GM18909 (cell line): ENCODE measurements at regions not wholly inside any gene's neighbourhood (a gene's known extent, or its start where the extent isn't known, plus 50 kb on each side); places are given as distances from the start of the nearest gene placed in this dataset.

Experiments used
- ATAC-seq: cut with Tn5 transposase; IDR thresholded peaks from one replicate; pipeline ENCODE4 v1.9.1; 2021; ENCODE audit warnings: mild to moderate bottlenecking; ENCODE audit not compliant: unreplicated experiment, poor library complexity

DNA sequence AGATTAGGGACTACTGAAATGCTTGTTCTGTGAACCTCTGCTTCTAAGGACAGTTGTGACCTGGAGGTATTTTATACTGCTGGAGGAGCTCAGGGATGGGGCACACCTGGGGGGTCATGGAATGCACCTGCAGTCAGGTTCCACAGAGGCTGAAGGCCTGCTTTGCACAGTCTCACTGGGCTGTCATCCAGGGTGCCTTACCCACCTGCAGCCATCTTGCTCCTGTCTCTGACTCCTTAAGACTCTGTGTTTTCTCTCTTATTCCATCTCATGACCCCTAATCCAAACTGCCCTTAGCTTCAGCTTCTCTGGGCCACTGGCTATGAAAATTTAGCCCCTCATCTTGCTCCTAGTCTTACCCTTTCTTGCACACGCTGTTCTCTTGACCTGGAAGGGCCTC, 127.0 kb upstream of the SNX19 start:
- ATAC-seq, result no peak

DNA sequence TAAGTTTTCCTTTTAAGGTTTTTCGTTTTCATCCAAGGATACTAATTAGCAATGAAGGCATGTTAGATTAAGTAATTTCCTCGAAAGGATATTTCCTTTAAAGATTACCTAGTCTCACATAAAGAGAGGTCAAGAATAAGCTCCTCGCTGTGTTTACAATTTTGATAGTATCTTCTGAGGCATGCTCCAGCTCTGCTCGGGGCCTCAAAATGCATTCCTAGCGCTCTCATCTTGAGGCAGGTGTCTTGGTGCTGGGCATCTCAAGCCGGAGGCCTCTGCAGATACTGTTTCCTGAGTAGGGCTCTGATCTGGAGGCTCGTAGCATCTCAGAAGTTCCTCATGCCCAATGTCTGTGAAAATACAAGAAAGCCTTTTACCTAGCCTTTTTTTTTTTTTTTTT, 128.6 kb upstream of the SNX19 start:
- ATAC-seq, result no peak

DNA sequence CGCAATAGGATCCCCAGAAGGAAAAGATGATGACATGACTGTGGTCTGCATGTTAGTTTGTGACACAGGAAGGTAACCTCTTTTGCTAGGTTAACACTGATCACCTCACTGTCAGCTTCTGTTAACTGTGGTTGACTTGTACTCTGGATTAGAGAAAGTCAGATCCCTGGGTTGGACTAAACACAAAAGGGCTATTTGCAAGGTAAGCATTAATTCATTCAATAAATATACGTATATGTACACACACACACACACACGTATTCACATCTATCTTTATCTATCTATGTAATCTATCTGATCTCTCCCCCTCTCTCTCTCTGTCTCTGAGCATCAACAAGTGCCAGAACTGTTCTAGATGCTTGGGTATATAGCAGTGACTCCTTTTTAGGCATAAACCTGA, 136.1 kb upstream of the SNX19 start:
- no peak for ATAC-seq

DNA sequence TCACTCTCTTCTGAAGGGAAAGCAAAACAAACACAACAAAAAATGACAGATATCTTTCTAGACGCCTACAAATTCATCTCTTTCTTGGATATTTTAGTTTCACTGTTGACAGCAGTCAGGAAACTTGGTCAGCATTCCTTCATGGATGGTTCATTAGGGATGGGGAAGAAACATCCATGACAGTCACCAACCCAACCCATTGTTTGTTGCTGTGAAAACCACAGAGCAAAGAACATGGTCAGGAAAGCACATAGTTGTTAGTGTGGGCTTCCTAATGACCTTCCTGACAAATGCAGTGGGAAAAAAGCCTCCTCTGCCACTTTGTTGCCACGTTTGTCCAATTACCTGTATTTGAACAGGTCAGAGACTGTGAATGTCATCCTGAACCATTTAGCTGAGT, 139.8 kb upstream of the SNX19 start:
- no peak for ATAC-seq

DNA sequence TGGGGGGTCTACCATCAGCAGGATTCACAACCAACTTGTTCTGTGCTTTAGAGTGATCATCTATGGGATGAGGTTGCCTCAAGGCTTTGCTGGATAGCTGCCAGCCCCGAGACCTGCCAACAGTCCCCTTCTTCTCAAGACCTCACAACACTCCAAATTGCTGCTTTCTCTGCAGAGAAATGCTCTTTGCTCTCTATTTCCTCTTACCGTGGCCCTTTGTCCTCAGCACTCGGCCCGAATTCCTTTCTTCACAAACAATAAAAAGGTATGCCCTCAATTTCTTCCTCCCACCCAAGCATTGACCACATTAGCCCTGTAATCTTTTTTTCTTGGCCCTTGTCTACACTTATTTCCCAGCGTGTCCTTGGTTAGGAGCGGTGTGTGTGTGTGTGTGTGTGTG, 147.4 kb upstream of the SNX19 start:
- no peak for ATAC-seq

DNA sequence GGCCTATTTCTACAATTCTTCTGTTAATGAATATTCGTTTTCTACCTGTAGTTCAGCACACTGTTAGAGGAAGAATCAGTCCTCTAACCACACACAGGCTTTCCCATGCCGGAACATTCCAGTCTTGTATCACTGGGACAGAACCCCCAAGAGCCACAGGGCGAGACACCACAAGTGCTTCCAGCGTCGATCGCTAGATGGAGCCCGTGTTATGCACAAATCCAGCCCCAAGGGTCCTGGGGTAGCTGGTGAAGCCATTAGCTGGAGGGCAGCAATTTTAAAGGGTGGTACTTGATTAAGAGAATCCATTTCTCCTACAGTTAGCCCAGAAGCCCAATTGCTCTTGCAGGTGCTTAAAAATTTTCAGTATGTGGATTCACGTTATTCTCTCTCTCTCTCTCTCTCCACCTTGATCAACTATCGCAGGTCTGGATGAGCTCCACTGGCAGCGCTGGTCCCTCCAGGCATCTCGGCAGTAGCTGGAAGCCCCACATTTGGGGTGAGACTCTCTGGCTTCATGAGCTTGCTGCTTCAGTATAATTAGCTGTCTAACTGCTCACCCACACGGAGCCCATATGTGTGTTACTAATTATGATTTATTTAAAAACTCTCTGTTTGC, 148.2 kb upstream of the SNX19 start:
- peak; percentile 78 for ATAC-seq

DNA sequence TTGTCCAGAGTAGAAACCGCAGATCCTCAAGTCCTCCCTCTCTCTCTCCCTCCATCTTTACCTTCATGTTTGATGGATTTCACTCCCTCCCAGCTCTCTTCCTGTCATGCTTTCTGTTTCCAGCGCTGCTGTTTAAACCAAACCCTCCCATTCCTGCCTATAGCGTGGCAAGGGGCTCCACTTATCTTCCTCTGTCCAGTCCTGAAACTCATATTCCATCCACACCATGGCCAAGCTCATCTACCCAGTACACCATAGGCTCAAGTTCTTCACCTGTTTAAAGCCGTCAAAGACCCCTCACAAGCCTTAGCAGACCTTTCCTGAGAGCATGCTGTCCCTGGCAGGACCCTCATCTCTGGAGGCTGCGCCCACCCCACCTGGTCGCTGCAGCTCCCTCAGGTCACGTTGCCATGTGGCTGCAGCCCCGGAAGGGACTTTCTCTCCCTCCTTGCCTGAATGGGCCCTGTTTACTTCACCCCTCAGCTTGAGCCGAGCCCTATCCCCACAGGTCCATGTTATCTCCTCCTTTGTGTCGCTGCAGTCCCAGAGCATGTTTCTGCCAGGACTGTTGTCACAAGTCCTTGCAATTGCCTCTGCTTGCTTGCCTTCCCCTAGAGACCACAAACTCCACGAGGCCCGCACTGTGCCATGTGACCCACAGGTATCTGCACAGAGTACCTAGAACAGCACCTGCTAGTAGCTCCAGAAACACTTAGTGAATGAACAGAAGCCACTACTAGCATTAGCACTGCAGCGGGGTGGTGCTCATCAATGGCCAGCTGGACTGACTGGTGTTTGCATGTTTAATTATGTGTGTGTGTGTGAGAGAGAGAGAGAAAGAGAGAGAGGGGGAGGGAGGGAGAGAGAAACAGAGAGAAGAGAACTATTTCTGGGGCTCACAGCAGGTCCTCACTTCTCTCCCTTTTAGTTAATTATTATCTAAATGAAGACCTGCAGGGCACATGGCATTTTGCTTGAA, 149.4 kb upstream of the SNX19 start:
- ATAC-seq, result no peak

DNA sequence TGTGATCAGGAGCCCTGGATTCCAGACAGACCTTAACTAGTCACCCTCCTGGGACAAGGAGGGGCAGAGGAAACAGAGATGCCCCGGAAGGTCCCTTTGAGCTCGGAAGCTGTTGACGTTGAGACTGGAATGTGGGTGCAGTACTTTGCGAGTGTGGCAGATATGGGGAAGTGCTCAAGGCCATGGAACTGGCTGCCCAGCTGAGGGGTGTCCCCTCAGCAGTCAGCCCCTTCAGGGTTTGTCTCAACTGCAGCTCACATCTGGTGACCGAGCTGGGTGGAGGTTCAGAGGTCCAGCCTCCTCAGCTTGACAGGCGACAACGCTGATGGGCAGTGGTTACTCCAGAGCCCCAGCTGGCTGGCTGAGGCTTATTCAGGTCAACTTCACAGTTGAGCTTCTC, 150.3 kb upstream of the SNX19 start:
- ATAC-seq, result no peak

DNA sequence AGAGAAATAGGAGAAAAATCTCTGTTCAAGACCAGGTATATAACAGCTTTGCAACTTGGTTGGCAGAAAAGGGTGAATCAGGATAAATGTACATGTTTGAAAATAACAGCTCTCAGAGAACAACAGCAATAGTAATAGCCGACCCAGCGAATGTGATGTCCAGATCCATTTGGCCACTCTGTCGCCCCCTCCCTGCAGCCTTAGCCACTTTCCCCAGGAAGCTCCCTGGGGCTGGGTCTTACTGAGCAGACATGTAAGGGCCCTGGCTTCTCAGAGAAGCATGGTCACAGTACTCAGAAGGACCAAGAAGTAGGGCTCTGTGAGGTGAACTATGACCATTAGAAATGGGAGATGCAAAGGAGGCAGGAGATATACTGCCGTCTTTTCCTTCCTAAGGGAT, 154.1 kb upstream of the SNX19 start:
- ATAC-seq, result no peak

DNA sequence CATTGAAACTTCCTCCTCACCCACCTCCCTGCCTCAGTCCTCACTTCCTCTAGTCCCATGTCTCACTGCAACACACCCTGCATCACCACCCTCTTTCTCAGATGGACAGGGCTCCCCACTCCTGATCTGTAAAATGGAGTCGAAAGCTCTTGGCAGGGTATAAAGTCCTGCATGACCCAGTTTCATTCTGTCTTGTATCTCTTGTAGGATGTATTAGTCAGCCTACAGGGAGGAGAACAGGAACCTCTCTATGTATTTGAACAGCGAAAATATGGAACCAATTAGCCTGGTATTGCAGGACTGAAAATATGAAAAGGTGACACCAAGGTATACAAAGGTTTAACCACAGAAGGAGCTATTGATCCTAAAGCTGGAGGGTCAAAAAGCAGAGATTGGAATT, 156.9 kb upstream of the SNX19 start:
- no peak for ATAC-seq

DNA sequence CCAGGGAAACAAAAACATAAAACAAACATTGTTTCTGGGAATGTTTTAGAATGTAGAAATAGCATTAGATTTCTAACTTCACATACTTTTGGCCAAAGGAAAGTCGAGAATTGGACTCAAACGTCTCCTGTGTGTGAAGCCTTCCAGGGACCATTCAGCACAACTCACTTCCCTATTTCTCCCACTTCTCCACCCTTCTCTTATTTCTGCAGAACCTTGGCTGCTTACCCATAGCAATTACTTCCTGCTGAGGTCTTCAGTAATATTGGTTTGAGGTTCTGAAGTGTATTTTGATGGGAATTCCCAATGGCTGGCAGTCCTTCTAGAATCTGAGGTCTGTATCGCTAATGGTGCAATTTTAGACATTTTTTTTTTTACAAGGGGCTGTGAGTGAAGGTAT, 158.3 kb upstream of the SNX19 start:
- no peak for ATAC-seq

DNA sequence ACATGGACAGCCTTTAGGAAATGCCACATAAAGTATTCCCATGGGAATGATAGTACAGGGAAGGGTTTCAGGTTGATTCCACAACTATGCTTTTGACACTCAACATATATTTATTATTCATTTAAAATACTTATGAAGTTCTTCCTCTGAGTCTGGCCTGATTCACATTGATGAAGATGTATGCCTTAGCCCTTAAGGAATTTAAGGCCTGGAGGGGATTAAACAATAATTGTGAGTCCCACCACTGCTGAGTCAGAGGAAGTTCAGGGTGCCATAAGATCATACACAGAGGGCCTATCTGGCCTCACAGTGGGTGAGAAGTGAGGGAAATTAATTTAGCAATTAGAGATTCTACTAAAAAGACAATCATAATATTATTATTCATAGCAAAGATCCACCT, 161.1 kb upstream of the SNX19 start:
- ATAC-seq, result no peak

DNA sequence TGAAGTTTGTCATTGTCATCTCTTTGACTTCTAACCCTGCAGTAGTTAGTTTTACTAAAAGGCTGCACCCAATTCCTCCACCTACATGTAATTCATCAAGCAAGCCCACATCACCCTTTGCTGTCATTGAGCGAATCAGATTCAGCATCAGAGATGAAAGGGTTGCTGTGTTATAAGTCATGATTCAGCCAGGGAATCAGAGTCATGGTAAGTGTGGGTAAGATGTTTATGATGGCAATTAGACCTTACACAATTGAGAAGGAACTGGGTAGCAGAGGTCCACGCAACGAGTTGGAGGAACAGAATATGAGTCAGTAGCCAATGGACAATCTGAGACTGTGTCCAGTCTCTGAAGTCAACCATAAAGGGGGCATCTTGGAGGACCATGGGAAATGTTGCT, 162.8 kb upstream of the SNX19 start:
- ATAC-seq, result no peak

DNA sequence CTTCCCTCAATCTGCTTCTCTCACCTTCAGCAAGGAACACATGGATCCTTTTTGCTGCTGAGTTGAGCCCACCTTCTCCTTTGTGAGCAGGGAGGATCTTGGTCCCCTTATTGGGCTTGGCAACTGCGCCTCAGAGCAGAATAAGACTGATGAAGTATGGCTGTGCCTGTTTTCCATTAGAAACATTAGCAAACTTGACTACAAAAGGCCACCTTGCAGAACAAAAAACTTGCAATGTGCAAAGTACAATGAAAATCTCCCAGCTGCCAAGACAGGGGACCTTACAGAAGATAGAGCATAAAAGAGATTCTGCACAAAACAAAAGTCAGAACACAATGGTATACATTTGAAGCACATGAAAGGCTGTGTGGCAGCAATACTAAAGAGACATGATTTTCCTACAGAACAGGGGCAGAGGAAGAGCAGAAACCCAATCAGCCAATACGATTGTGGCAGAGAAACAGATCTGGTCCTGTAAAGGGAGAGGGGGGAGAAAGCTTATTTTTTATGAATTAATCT, 173.5 kb upstream of the SNX19 start:
- ATAC-seq, result no peak

DNA sequence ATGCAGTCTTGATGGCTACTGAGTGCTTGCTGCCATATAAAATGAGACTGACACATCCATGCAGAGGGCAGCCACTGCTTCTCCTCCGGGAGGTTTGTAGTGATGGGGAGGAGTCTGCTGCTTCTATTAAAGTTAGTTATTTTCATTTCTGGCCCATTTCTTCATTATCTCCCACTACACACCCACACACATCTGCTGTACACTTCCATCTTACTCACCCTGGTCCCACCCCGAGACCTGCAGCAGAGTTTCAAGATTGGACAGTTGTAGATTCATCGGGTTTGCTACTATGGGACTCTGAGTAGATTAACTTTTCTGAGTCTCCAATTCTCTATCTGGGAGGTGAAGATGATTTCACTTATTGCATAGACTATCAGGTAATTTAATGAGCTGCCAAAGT, 176.2 kb upstream of the SNX19 start:
- no peak for ATAC-seq

DNA sequence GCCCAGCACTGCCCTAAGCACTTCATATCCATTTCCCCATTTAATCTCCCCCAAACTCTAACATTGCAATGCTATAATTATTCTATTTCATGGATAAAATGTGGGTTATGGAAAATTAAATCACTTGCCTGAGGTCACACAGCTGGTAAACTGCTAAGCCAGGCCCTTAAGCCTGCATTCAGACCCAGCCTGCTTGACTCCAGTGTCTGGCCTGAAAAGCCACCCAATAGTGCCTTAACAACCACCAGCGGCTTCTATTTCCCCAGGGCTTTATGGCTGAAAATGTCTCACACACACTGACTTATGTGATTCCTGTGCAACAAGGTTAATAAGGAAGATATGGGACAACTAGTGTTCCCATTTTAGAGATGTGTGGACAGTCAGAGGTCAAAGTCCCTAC, 178.5 kb upstream of the SNX19 start:
- no peak for ATAC-seq

DNA sequence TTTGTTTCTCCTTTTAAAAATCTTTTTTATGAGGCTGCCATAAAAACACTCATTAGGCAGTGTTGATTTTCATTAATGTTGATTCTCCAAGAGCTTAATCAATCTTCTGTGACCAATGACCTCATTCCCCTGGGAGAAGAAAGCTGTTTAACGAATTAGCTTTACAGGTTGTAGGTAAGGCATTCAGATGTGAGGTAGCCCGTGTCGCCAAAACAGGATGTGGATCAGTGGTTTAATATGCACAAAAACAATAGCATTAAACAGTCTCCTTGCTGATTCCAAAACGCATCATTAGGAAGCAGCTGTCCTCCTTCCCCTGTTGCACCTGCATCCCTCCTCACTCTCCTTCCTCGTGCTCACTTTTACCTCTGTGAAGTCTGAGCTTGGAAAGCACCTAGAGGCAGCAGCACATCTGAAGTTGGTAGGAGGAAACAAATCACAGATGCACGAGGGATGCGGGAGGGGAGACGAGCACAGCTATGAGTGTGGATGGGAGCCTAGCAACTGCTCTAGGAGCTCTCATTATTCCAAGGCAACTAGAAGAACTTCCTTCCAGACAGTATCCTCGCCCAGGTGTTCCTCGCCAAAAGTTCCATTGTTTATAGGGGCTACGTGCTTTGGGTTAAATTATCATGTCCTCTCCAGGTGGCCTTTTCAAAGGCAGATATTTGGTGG, 179.4 kb upstream of the SNX19 start:
- ATAC-seq, result no peak

DNA sequence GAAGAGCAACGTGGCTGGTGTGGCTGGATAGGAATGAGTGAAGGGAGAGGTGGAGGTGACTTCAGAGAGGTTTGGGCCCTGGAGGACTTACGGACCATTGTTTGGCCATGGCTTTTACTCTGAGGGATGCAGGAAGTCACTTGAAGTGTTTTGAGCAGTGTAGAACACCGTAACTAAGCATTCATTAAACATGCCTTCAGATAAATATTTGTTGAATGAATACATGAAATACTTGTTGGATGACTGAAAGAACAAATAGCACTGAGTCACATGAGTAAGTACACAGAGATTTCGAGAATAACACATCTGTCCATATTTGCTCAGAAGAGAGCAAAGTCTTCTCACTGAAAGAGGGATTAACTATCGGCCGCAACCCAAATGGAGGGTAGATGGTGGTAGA, 182.7 kb upstream of the SNX19 start:
- ATAC-seq, result no peak

DNA sequence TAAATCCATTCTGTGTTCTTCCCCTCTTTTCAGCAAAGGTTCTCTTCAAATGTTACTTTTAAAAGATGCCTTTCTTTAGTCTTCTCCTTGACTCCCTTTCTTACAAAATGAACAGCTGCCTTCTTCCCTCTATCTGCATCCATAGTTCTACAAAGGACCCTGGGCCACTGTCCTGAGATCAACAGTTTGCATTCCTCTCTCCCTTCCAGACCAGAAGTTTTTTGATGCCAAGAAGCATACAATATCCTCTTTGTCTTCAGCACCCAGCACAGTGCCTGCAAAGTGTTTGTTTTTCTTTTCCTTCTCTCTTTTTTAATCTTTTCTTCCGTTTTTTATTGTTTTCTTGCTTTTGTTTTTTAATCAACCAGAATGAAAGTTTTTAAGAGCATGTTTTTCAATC, 183.5 kb upstream of the SNX19 start:
- no peak for ATAC-seq

DNA sequence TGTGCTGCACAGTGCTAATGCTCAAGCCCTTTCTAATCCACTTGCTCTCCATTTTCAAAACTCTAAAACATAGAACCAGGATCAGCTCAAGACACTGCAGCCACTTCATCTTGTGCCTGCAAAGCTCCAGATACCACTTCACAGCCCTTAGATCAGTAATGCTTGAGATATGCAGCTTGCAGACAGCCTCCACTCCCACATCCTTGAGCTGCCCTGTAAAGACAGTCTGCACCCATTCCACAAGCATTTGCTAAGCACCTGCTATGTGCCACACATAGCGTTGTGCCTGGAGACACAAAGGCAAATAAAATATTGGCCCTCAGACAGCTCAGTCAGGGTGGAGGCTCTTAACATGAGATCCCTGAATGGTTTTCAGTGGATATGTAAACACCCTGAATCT, 192.5 kb upstream of the SNX19 start:
- ATAC-seq, result no peak

DNA sequence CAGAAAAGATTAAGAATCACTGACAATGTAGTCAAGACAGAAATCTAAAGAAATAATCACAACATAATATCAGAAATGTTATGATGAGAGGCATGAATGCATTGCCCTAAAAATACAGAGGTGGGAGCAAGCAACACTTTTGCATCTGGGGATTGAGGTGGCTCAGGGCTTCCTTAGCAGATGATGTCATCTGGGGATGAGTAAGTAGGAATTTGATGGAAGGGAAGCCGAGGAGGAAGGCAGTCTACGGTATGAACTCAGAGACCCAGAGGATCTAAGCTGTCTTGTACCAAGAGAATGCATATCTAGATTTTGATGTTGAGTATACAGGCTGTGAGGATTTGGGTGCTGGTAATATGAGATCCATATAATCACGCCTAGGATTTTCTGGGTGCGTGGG, 193.0 kb upstream of the SNX19 start:
- no peak for ATAC-seq
